ENCODE measurements at regions not wholly inside any gene's neighbourhood (a gene's known extent, or its start where the extent isn't known, plus 50 kb on each side); places are given as distances from the start of the nearest gene placed in this dataset.

DNA sequence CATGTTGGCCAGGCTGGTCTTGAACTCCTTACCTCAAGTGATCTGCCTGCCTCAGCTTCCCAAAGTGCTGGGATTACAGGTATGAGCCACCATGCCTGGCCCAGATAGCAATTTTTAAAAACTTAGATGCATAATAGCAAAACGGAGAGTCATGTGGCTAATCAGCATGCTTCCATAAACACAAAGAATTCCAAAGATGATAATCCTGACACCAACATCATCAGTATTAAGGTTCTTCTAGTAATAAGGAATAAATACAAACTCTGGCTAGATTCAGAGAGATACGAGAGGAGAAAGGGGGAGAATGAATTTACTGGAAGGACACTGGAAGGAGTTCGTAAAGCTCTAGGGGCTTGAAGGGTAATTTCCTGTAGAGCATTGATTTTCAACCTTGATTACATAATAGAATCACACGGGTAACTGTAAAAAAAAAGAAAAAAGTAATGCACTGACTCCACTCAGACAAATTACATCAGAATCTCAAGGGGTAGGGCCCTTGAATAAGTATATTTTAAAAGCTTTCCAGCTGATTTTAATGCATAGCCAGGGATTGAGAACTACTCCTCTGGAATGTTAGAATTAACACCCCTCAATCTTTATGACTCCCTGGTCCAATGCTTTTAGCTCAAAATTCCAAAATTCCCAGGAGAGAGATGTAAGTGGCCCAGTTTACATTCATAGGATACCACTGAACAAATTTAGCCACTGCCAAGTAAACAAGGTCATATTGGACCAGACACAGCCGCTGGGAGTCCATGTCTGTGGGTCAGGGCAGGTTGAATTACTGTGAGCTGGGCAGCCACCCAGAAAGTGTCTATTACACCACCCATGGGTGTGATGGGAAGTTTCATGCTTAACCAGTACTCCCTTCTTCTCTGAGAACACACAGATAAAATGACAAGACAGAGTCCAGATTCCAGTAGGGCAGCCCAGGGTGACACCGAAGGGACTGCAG is 243.9 kb downstream of the TBL1XR1 start:
- H3K4me1 Mint-ChIP-seq: peaks cover 3 to 4% of the 10 kb centered on the region in 2 experiments; a peak in 1 of 4 replicates
- no CpG with 5 or more reads among the region's 6 CpGs for WGBS (ENCODE audit: extremely low coverage, insufficient read length, low lambda C conversion rate)
- Histone ChIP-seq H3K23me2 (ENCODE audit: insufficient read length, low read depth, low read length, poor library complexity, severe bottlenecking) (no peaks in the 10 kb centered on the region), H3K79me1 (ENCODE audit: insufficient read depth, low read depth, low read length, poor library complexity, severe bottlenecking) (no peaks in the 10 kb centered on the region), H4K91ac (ENCODE audit: insufficient read length, low read depth, low read length) (no peak overlapping the region), H3K4ac (ENCODE audit: low read depth, low read length) (no peak overlapping the region), H3K23ac (ENCODE audit: insufficient read length, low read depth, low read length) (no peak overlapping the region), H3K4me2 (ENCODE audit: insufficient read depth, insufficient read length, low read length) (no peak overlapping the region), H3K14ac (ENCODE audit: insufficient read depth, low read length) (no peak overlapping the region), H3K56ac (ENCODE audit: insufficient read length, low read depth, low read length) (no peak overlapping the region), H3K27me3 (ENCODE audit: insufficient read depth, low read length) (no peaks in the 10 kb centered on the region), H2BK15ac (ENCODE audit: low read depth, low read length) (no peak overlapping the region), H2BK20ac (ENCODE audit: low read depth, low read length, poor library complexity, severe bottlenecking) (no peak overlapping the region), H4K8ac (replicated peaks; ENCODE audit: insufficient read length, low read depth, low read length) (no peak overlapping the region), H2AK5ac (ENCODE audit: insufficient read length, low read length) (no peak overlapping the region), H3K27ac (ENCODE audit: insufficient read length, low read depth, low read length) (no peak overlapping the region), H2AFZ (ENCODE audit: low read length) (no peak overlapping the region), H2BK120ac (ENCODE audit: low read depth, low read length, poor library complexity, severe bottlenecking) (no peak overlapping the region), H2BK5ac (ENCODE audit: insufficient read length, low read length) (no peak overlapping the region), H3K4me1 (ENCODE audit: insufficient read depth, low read length) (no peaks in the 10 kb centered on the region), H2BK12ac (ENCODE audit: insufficient read length, low read depth, low read length) (no peak overlapping the region), H3T11ph (ENCODE audit: low read length) (no peak overlapping the region), H3K79me2 (ENCODE audit: insufficient read depth, low read length) (no peaks in the 10 kb centered on the region), H4K20me1 (ENCODE audit: control insufficient read depth, insufficient read depth, insufficient read length) (no peaks in the 10 kb centered on the region), H3K9me3 (ENCODE audit: control insufficient read depth, low read depth, low read length) (no peaks in the 10 kb centered on the region), H3K18ac (ENCODE audit: insufficient read length, low read depth, low read length) (no peak overlapping the region), H4K5ac (ENCODE audit: insufficient read length, low read depth, low read length) (no peak overlapping the region), H3K9ac (ENCODE audit: extremely low read depth, insufficient read length, low read length) (no peak overlapping the region)
- no peak for DNase-seq
- no peaks in the 10 kb centered on the region for H3K36me3 Mint-ChIP-seq (ENCODE audit: insufficient read depth in 1 of 3, low read depth in 3 of 3)
- no peaks in the 10 kb centered on the region for H3K9me3 Mint-ChIP-seq
- TF ChIP-seq, protein P1, sequence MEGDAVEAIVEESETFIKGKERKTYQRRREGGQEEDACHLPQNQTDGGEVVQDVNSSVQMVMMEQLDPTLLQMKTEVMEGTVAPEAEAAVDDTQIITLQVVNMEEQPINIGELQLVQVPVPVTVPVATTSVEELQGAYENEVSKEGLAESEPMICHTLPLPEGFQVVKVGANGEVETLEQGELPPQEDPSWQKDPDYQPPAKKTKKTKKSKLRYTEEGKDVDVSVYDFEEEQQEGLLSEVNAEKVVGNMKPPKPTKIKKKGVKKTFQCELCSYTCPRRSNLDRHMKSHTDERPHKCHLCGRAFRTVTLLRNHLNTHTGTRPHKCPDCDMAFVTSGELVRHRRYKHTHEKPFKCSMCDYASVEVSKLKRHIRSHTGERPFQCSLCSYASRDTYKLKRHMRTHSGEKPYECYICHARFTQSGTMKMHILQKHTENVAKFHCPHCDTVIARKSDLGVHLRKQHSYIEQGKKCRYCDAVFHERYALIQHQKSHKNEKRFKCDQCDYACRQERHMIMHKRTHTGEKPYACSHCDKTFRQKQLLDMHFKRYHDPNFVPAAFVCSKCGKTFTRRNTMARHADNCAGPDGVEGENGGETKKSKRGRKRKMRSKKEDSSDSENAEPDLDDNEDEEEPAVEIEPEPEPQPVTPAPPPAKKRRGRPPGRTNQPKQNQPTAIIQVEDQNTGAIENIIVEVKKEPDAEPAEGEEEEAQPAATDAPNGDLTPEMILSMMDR (conservative IDR thresholded peaks at IDR 0.05): no peak
- H3K27me3 Mint-ChIP-seq (ENCODE audit: low read depth): no peaks in the 10 kb centered on the region
- H3K4me3 Mint-ChIP-seq: no peak overlapping the region
- no peak overlapping the region for H3K27ac Mint-ChIP-seq

Data from H9 (cell line).